ENCODE measurements at regions not wholly inside any gene's neighbourhood (a gene's known extent, or its start where the extent isn't known, plus 50 kb on each side); places are given as distances from the start of the nearest gene placed in this dataset.

- TF ChIP-seq POLR2A (IDR thresholded peaks at IDR 0.05) (no peak), CTCF (IDR thresholded peaks at IDR 0.05) (no peak)
Observed at GRCh38 chr4:119940557-119940956, 126.1 kb downstream of the MAD2L1 start.
